HEK293 (cell line): ENCODE measurements at regions not wholly inside any gene's neighbourhood (a gene's known extent, or its start where the extent isn't known, plus 50 kb on each side); places are given as distances from the start of the nearest gene placed in this dataset.

Experiments used
- CTCF ChIA-PET: fragments of 350-600 bp; formaldehyde crosslinking; extraction: SDS; loops from one replicate; lab custom pipeline; 2021; ENCODE audit warnings: antibody characterized with exemption; lab: Yijun Ruan, JAX
- POLR2A ChIA-PET: fragments of 300-600 bp; formaldehyde crosslinking; extraction: SDS; loops from one replicate; lab custom pipeline; 2020; ENCODE audit warnings: antibody characterized with exemption, inconsistent platforms; lab: Yijun Ruan, JAX
- H3K27ac ChIP-seq: fragments of 200-500 bp; sonication (Bioruptor generic); 2 replicates; pipeline ENCODE4 v1.5.1; 2014; ENCODE audit warnings: low read depth, low read length, control low read depth, inconsistent platforms; ENCODE audit errors: extremely low read depth
- H3K36me3 ChIP-seq, 2 experiments: fragments of 200-500 bp in 1 of 2; sonication (Bioruptor generic) in 1 of 2; 1 replicate in 1 of 2; 2 replicates in 1 of 2; pipeline ENCODE4 v1.5.1; 2014 to 2017; ENCODE audit warnings: inconsistent platforms in 2 of 2, low read length in 2 of 2; ENCODE audit not compliant: control insufficient read depth in 2 of 2, insufficient read depth in 1 of 2
- H3K4me1 ChIP-seq: fragments of 200-500 bp; sonication (Bioruptor generic); 2 replicates; pipeline ENCODE4 v1.5.1; 2014; ENCODE audit warnings: mild to moderate bottlenecking, low read length, inconsistent platforms; ENCODE audit not compliant: control insufficient read depth, insufficient read depth
- H3K4me3 ChIP-seq: 2 replicates; pipeline ENCODE4 v1.5.1; 2011; ENCODE audit warnings: low read depth, mild to moderate bottlenecking, control low read depth, low read length, moderate library complexity
- H3K9me3 ChIP-seq: fragments of 200-500 bp; sonication (Bioruptor generic); 2 replicates; pipeline ENCODE4 v1.5.1; 2014; ENCODE audit warnings: low read depth, low read length, inconsistent platforms; ENCODE audit not compliant: control insufficient read depth, insufficient read depth
- ATF2 ChIP-seq: fragments of 450-650 bp; formaldehyde crosslinking; IDR thresholded peaks from 2 replicates; pipeline ENCODE4 v1.5.1; 2016; ENCODE audit warnings: missing biosample characterization, missing genetic modification characterization, low read depth
- BCL11A ChIP-seq: fragments of 450-650 bp; formaldehyde crosslinking; IDR thresholded peaks from 2 replicates; pipeline ENCODE4 v1.5.1; 2016; ENCODE audit warnings: low read depth, missing biosample characterization, missing genetic modification characterization
- GLIS1 ChIP-seq: fragments of 450-650 bp; formaldehyde crosslinking; IDR thresholded peaks from 2 replicates; pipeline ENCODE4 v1.5.1; 2016; ENCODE audit warnings: missing biosample characterization, missing genetic modification characterization
- HOXA7 ChIP-seq: sonication (generic); formaldehyde crosslinking; IDR thresholded peaks from 2 replicates; pipeline ENCODE4 v1.8.1; 2022; ENCODE audit warnings: missing genetic modification reagents, borderline replicate concordance
- PATZ1 ChIP-seq: fragments of 450-650 bp; formaldehyde crosslinking; IDR thresholded peaks from 2 replicates; pipeline ENCODE4 v1.5.1; 2016; ENCODE audit warnings: missing biosample characterization, missing genetic modification characterization
- PBX3 ChIP-seq: sonication (generic); formaldehyde crosslinking; IDR thresholded peaks from 2 replicates; pipeline ENCODE4 v1.8.1; 2022; ENCODE audit warnings: mild to moderate bottlenecking, moderate library complexity, missing genetic modification reagents
- PRDM6 ChIP-seq: fragments of 450-650 bp; formaldehyde crosslinking; IDR thresholded peaks from 2 replicates; pipeline ENCODE4 v1.5.1; 2017; ENCODE audit warnings: missing biosample characterization, missing genetic modification characterization
- SCRT2 ChIP-seq: fragments of 450-650 bp; formaldehyde crosslinking; IDR thresholded peaks from 2 replicates; pipeline ENCODE4 v1.5.1; 2016; ENCODE audit warnings: missing biosample characterization, missing genetic modification characterization
- TCF7L2 ChIP-seq: IDR thresholded peaks from 2 replicates; pipeline ENCODE4 v1.6.1; 2011; ENCODE audit warnings: low read depth, mild to moderate bottlenecking, inconsistent platforms, low read length, moderate library complexity, borderline replicate concordance
- TRIM28 ChIP-seq: IDR thresholded peaks from 2 replicates; pipeline ENCODE4 v1.6.1; 2011; ENCODE audit warnings: low read length, control low read depth, borderline replicate concordance
- YY1 ChIP-seq: fragments of 450-650 bp; formaldehyde crosslinking; IDR thresholded peaks from 2 replicates; pipeline ENCODE4 v1.5.1; 2018; ENCODE audit warnings: missing biosample characterization, missing genetic modification characterization
- YY2 ChIP-seq: fragments of 450-650 bp; formaldehyde crosslinking; IDR thresholded peaks from 2 replicates; pipeline ENCODE4 v1.5.1; 2016; ENCODE audit warnings: missing biosample characterization, missing genetic modification characterization
- ZBTB21 ChIP-seq: fragments of 450-650 bp; formaldehyde crosslinking; IDR thresholded peaks from 2 replicates; pipeline ENCODE4 v1.5.1; 2017; ENCODE audit warnings: missing biosample characterization, missing genetic modification characterization
- ZBTB26 ChIP-seq: fragments of 450-650 bp; formaldehyde crosslinking; optimal IDR thresholded peaks from 2 replicates; pipeline ENCODE3; 2016; ENCODE audit warnings: missing biosample characterization, mild to moderate bottlenecking, missing genetic modification characterization
- ZNF10 ChIP-seq: fragments of 450-650 bp; formaldehyde crosslinking; IDR thresholded peaks from 2 replicates; pipeline ENCODE4 v1.5.1; 2017; ENCODE audit warnings: missing biosample characterization, missing genetic modification characterization
- ZNF133 ChIP-seq: fragments of 450-650 bp; formaldehyde crosslinking; IDR thresholded peaks from 2 replicates; pipeline ENCODE4 v1.5.1; 2016; ENCODE audit warnings: missing biosample characterization, missing genetic modification characterization
- ZNF19 ChIP-seq: fragments of 450-650 bp; formaldehyde crosslinking; IDR thresholded peaks from 2 replicates; pipeline ENCODE4; 2016; ENCODE audit warnings: missing biosample characterization, missing genetic modification characterization, low read depth
- ZNF2 ChIP-seq: fragments of 450-650 bp; formaldehyde crosslinking; IDR thresholded peaks from 2 replicates; pipeline ENCODE4 v1.5.1; 2016; ENCODE audit warnings: missing biosample characterization, missing genetic modification characterization
- ZNF202 ChIP-seq: fragments of 450-650 bp; formaldehyde crosslinking; IDR thresholded peaks from 2 replicates; pipeline ENCODE4 v1.5.1; 2016; ENCODE audit warnings: missing biosample characterization, missing genetic modification characterization, borderline replicate concordance
- ZNF292 ChIP-seq: fragments of 450-650 bp; formaldehyde crosslinking; IDR thresholded peaks from 2 replicates; pipeline ENCODE4 v1.5.1; 2016; ENCODE audit warnings: low read depth, missing biosample characterization, missing genetic modification characterization, borderline replicate concordance
- ZNF416 ChIP-seq: fragments of 450-650 bp; formaldehyde crosslinking; IDR thresholded peaks from 2 replicates; pipeline ENCODE4 v1.5.1; 2016; ENCODE audit warnings: missing biosample characterization, missing genetic modification characterization
- ZNF529 ChIP-seq: fragments of 450-650 bp; formaldehyde crosslinking; IDR thresholded peaks from 2 replicates; pipeline ENCODE4 v1.5.1; 2017; ENCODE audit warnings: missing genetic modification characterization, missing biosample characterization; ENCODE audit not compliant: insufficient replicate concordance
- ZNF555 ChIP-seq: fragments of 450-650 bp; formaldehyde crosslinking; conservative IDR thresholded peaks from 2 replicates; pipeline ENCODE4 v1.5.1; 2017; ENCODE audit warnings: missing biosample characterization, mild to moderate bottlenecking, missing genetic modification characterization, inconsistent platforms
- ZNF560 ChIP-seq: fragments of 450-650 bp; formaldehyde crosslinking; IDR thresholded peaks from 2 replicates; pipeline ENCODE4 v1.5.1; 2017; ENCODE audit warnings: missing biosample characterization, missing genetic modification characterization, borderline replicate concordance
- ZNF654 ChIP-seq: fragments of 450-650 bp; formaldehyde crosslinking; IDR thresholded peaks from 2 replicates; pipeline ENCODE4 v1.5.1; 2016; ENCODE audit warnings: low read depth, missing biosample characterization, missing genetic modification characterization
- ZNF776 ChIP-seq: fragments of 450-650 bp; formaldehyde crosslinking; IDR thresholded peaks from 2 replicates; pipeline ENCODE4 v1.5.0; 2017; ENCODE audit warnings: missing biosample characterization, missing genetic modification characterization, borderline replicate concordance
- ZNF777 ChIP-seq: fragments of 450-650 bp; formaldehyde crosslinking; IDR thresholded peaks from 2 replicates; pipeline ENCODE4 v1.5.1; 2017; ENCODE audit warnings: missing biosample characterization, missing genetic modification characterization, borderline replicate concordance
- ZNF837 ChIP-seq: fragments of 450-650 bp; formaldehyde crosslinking; IDR thresholded peaks from 2 replicates; pipeline ENCODE4 v1.5.1; 2016; ENCODE audit warnings: missing biosample characterization, missing genetic modification characterization
- ZSCAN16 ChIP-seq: fragments of 450-650 bp; formaldehyde crosslinking; IDR thresholded peaks from 2 replicates; pipeline ENCODE4 v1.5.1; 2016; ENCODE audit warnings: missing biosample characterization, missing genetic modification characterization
- ZSCAN30 ChIP-seq: fragments of 450-650 bp; IDR thresholded peaks from 2 replicates; pipeline ENCODE4 v1.5.1; 2018; ENCODE audit warnings: missing biosample characterization, mild to moderate bottlenecking, missing genetic modification characterization, moderate library complexity
- TF ChIP-seq, protein P1 (sequence below): fragments of 450-650 bp; formaldehyde crosslinking; IDR thresholded peaks from 2 replicates; pipeline ENCODE4 v1.5.1; 2017; ENCODE audit warnings: missing biosample characterization, missing genetic modification characterization

DNA sequence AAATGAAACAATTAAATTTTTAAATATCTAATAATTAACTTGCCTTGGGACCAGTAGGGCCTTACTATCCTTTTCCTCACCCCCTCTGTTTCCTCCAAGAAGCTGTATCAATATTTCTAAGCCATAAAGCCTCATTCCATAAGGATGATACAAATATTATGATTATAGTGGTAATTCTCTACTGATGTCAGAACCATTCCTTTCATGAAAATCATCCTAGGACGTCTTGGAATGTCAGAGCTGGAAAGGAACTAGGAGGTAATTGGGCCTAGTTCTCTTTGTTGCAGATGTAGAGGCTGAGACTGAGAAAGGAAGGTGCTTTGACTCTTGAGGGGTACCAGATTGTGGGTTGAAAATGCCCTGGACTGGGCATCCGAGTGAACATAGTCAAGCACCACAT is 766.7 kb upstream of the GHITM start:
- H3K9me3 ChIP-seq = no peaks in the 10 kb centered on the region
- no peak for TF ChIP-seq ZNF555
- TF ChIP-seq ZNF133 = no peak
- no peak for TF ChIP-seq PATZ1 (tag by site-specific recombination)
- no peak for TF ChIP-seq ZNF560 (tag by site-specific recombination)
- TF ChIP-seq ZSCAN16 (tag by site-specific recombination) = no peak
- TF ChIP-seq ZNF2 (tag by site-specific recombination) = no peak
- TF ChIP-seq, protein P1, sequence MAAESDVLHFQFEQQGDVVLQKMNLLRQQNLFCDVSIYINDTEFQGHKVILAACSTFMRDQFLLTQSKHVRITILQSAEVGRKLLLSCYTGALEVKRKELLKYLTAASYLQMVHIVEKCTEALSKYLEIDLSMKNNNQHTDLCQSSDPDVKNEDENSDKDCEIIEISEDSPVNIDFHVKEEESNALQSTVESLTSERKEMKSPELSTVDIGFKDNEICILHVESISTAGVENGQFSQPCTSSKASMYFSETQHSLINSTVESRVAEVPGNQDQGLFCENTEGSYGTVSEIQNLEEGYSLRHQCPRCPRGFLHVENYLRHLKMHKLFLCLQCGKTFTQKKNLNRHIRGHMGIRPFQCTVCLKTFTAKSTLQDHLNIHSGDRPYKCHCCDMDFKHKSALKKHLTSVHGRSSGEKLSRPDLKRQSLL = no peak
- no peak for TF ChIP-seq ZNF19
- TF ChIP-seq ZBTB26 = no peak
- TF ChIP-seq ZNF654 (tag by site-specific recombination) = no peak
- no peak for TF ChIP-seq ZNF529 (tag by site-specific recombination)
- no peak for TF ChIP-seq ZNF292 (tag by site-specific recombination)
- TF ChIP-seq ZNF777 = no peak
- TF ChIP-seq TCF7L2 = no peak
- TF ChIP-seq ZNF10 = no peak
- no peak for TF ChIP-seq PRDM6 (tag by site-specific recombination)
- no peak for TF ChIP-seq ZNF776
- TF ChIP-seq BCL11A (tag by site-specific recombination) = no peak
- no peak for TF ChIP-seq ZBTB21
- no peak for TF ChIP-seq ZSCAN30
- H3K27ac ChIP-seq = no peak overlapping the region
- CTCF ChIA-PET = interaction anchor here (1.1 kb wide), 1 partner anchor 16 kb away, joined by 3 read pairs; no protein-coding TSS in a partner anchor
- no peaks in the 10 kb centered on the region for H3K4me1 ChIP-seq
- POLR2A ChIA-PET = no interaction called here
- H3K36me3 ChIP-seq = no peaks in the 10 kb centered on the region
- H3K4me3 ChIP-seq = no peak overlapping the region

DNA sequence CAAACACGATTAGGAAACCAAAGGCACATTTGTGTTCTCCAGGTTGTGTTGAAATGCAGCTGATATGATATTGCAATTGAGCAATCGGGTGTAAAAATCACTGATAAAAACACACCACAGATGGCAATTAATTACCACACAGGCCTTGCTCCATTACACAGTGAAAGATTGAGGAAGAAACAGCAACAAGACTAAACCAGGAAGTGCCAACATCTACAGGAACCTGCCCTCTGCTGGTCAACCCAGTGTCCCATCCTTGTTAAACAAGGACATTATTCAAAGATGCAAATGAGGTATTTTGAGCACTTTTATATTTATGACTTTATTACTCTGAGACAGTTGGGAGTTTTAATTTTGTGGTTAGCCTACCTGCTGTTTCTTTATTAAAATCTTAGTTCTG is 765.6 kb upstream of the GHITM start:
- ChIA-PET CTCF (interaction anchor here (0.6 to 1.1 kb wide), 2 partner anchors 15 to 284 kb away, joined by 3 read pairs; no protein-coding TSS in a partner anchor), POLR2A (no interaction called here)
- no peaks in the 10 kb centered on the region for H3K36me3 ChIP-seq
- H3K4me3 ChIP-seq = no peak overlapping the region
- no peaks in the 10 kb centered on the region for H3K9me3 ChIP-seq
- no peaks in the 10 kb centered on the region for H3K4me1 ChIP-seq
- no peak overlapping the region for H3K27ac ChIP-seq
- TF ChIP-seq YY2 (tag by site-specific recombination) (no peak), YY1 (tag by site-specific recombination) (no peak), ZNF837 (tag by site-specific recombination) (no peak), ATF2 (no peak), TRIM28 (no peak), SCRT2 (tag by site-specific recombination) (no peak), ZNF202 (no peak), ZNF416 (tag by site-specific recombination) (no peak), GLIS1 (tag by site-specific recombination) (no peak), PBX3 (no peak), HOXA7 (CRISPR knock-in tag) (no peak)
